Stimulated activated CD8-positive, alpha-beta memory T cell treated with anti-CD3 and anti-CD28 coated beads, Interleukin-12 subunit alpha, Interleukin-12 subunit beta, amount 100 ng/mL, for 4 hours (primary cell): ENCODE measurements at regions not wholly inside any gene's neighbourhood (a gene's known extent, or its start where the extent isn't known, plus 50 kb on each side); places are given as distances from the start of the nearest gene placed in this dataset.
"Not testable (repeated sequence)": the region's sequence is repeated elsewhere in the genome, so short reads cannot be mapped to it uniquely, and the experiment has no call there.

Source experiments
- DNase-seq: peaks from one replicate; pipeline ENCODE4 v3.0.0-alpha.2; 2020; ENCODE audit warnings: low read depth

GRCh38 chr4:131764730-131765129, 1384.4 kb upstream of the PCDH10 start:
- DNase-seq = no peak

GRCh38 chr4:131774382-131774781, 1374.7 kb upstream of the PCDH10 start:
- not testable (repeated sequence) for DNase-seq

GRCh38 chr4:131810565-131810964, 1338.5 kb upstream of the PCDH10 start:
- DNase-seq = not testable (repeated sequence)
